OCI-LY1 (cell line): ENCODE measurements at regions not wholly inside any gene's neighbourhood (a gene's known extent, or its start where the extent isn't known, plus 50 kb on each side); places are given as distances from the start of the nearest gene placed in this dataset.

Experiments
- EZH2 ChIP-seq: fragments of 200-600 bp; sonication (generic), shearing (Covaris generic); IDR thresholded peaks from 2 replicates; pipeline ENCODE4 v1.8.0; 2017; ENCODE audit warnings: borderline replicate concordance, mixed run types, mild to moderate bottlenecking, antibody characterized with exemption, low read length, moderate library complexity, mixed read lengths
- TF ChIP-seq, protein P1 (sequence below): fragments of 200-600 bp; sonication (generic), shearing (Covaris generic); IDR thresholded peaks from 2 replicates; pipeline ENCODE4 v1.5.1; 2017; ENCODE audit warnings: mild to moderate bottlenecking, antibody characterized with exemption, low read length, moderate library complexity, mixed read lengths

DNA sequence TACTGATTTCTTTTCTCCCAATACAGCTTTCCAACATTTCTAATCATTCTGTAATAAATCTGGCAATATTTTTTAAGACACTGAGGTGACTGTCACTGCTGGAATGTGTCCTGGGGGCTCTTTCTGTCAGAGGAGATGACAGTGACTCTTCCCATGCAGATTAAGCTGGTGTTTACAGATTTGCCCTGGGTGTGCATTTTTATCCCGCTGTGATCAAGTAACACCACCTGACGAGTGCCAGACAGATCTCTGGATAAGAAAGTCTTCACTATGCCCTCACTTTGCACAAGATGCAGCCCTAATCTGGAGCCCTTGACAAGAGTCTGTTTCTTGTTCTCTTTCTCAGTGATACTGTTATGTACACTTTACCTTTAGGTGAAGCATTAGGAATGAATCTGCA, 477.7 kb downstream of the ZIC1 start:
- TF ChIP-seq, protein P1, sequence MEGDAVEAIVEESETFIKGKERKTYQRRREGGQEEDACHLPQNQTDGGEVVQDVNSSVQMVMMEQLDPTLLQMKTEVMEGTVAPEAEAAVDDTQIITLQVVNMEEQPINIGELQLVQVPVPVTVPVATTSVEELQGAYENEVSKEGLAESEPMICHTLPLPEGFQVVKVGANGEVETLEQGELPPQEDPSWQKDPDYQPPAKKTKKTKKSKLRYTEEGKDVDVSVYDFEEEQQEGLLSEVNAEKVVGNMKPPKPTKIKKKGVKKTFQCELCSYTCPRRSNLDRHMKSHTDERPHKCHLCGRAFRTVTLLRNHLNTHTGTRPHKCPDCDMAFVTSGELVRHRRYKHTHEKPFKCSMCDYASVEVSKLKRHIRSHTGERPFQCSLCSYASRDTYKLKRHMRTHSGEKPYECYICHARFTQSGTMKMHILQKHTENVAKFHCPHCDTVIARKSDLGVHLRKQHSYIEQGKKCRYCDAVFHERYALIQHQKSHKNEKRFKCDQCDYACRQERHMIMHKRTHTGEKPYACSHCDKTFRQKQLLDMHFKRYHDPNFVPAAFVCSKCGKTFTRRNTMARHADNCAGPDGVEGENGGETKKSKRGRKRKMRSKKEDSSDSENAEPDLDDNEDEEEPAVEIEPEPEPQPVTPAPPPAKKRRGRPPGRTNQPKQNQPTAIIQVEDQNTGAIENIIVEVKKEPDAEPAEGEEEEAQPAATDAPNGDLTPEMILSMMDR = no peak
- no peak for TF ChIP-seq EZH2
